ENCODE measurements at regions not wholly inside any gene's neighbourhood (a gene's known extent, or its start where the extent isn't known, plus 50 kb on each side); places are given as distances from the start of the nearest gene placed in this dataset.

DNA sequence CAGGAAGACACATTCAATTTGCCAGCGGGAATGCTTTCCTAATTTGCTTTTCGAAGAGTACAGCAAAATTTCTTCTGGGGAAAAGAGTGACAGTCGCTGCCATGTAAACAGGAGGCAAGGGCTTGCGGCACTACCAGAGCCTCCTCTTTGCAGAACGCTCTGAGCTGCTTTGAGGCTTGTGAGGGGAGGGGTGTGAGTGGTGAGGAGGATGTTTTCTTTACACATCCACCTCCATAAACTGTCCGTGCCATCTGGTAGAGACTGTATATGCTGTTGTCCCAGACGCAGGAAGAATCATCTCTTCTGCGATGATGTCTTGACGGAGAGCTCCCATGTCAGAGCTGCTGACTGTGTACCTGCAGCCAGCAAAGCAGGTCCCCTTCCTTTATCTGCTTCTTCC is 138.0 kb downstream of the SOCS6 start:
- TF ChIP-seq CTCF (IDR thresholded peaks at IDR 0.05), result no peak
- no peak for TF ChIP-seq EP300 (IDR thresholded peaks at IDR 0.05)

Measured in tibial nerve (tissue), 4 donors.